GM18520 (cell line): ENCODE measurements at regions not wholly inside any gene's neighbourhood (a gene's known extent, or its start where the extent isn't known, plus 50 kb on each side); places are given as distances from the start of the nearest gene placed in this dataset.
"Not testable (repeated sequence)": the region's sequence is repeated elsewhere in the genome, so short reads cannot be mapped to it uniquely, and the experiment has no call there.

ENCODE experiments used
- ATAC-seq: cut with Tn5 transposase; IDR thresholded peaks from one replicate; pipeline ENCODE4 v1.9.1; 2021; ENCODE audit not compliant: unreplicated experiment

GRCh38 chr12:61525331-61525730, 734.9 kb upstream of the USP15 start:
- ATAC-seq = no peak

- ATAC-seq = no peak
Measured at GRCh38 chr12:61530456-61530855, 729.7 kb upstream of the USP15 start.

GRCh38 chr12:61531195-61531594, 729.0 kb upstream of the USP15 start:
- no peak for ATAC-seq

GRCh38 chr12:61536117-61536516, 724.1 kb upstream of the USP15 start:
- ATAC-seq = no peak

GRCh38 chr12:61536525-61536924, 723.7 kb upstream of the USP15 start:
- ATAC-seq = no peak

GRCh38 chr12:61538951-61539350, 721.3 kb upstream of the USP15 start:
- no peak for ATAC-seq

- no peak for ATAC-seq
Measured at GRCh38 chr12:61542551-61542950, 717.7 kb upstream of the USP15 start.

- no peak for ATAC-seq
Measured at GRCh38 chr12:61546296-61546695, 713.9 kb upstream of the USP15 start.

GRCh38 chr12:61553091-61553490, 707.1 kb upstream of the USP15 start:
- no peak for ATAC-seq

- no peak for ATAC-seq
Measured at GRCh38 chr12:61554268-61555008, 705.8 kb upstream of the USP15 start.

GRCh38 chr12:61563665-61564450, 696.3 kb upstream of the USP15 start:
- no peak for ATAC-seq

GRCh38 chr12:61564466-61564865, 695.7 kb upstream of the USP15 start:
- ATAC-seq = no peak

- ATAC-seq = no peak
Measured at GRCh38 chr12:61566183-61566582, 694.0 kb upstream of the USP15 start.

- no peak for ATAC-seq
Measured at GRCh38 chr12:61574339-61574738, 685.9 kb upstream of the USP15 start.

GRCh38 chr12:61584943-61585342, 675.3 kb upstream of the USP15 start:
- no peak for ATAC-seq

GRCh38 chr12:61590864-61591263, 669.3 kb upstream of the USP15 start:
- not testable (repeated sequence) for ATAC-seq

GRCh38 chr12:61610143-61610542, 650.1 kb upstream of the USP15 start:
- no peak for ATAC-seq

- ATAC-seq = no peak
Measured at GRCh38 chr12:61629702-61630101, 630.5 kb upstream of the USP15 start.

GRCh38 chr12:61646639-61647038, 613.6 kb upstream of the USP15 start:
- no peak for ATAC-seq

GRCh38 chr12:61647566-61647965, 612.6 kb upstream of the USP15 start:
- no peak for ATAC-seq

- no peak for ATAC-seq
Measured at GRCh38 chr12:61652265-61652664, 607.9 kb upstream of the USP15 start.

GRCh38 chr12:61654698-61655097, 605.5 kb upstream of the USP15 start:
- ATAC-seq = no peak
